K562 (cell line): ENCODE measurements at regions not wholly inside any gene's neighbourhood (a gene's known extent, or its start where the extent isn't known, plus 50 kb on each side); places are given as distances from the start of the nearest gene placed in this dataset.

Source experiments
- CTCF ChIP-seq, 3 experiments: IDR thresholded peaks in 2 of 3; conservative IDR thresholded peaks in 1 of 3; 2 replicates each; pipeline ENCODE4 v1.5.1; 2011 to 2012; ENCODE audit warnings: low read length in 3 of 3, mild to moderate bottlenecking in 3 of 3, control low read depth in 2 of 3, improper control_type of control experiment in 1 of 3, inconsistent platforms in 1 of 3, low read depth in 1 of 3, mixed read lengths in 1 of 3, moderate library complexity in 1 of 3; ENCODE audit not compliant: insufficient read depth in 2 of 3
- FOXJ3 ChIP-seq: sonication (generic); formaldehyde crosslinking; IDR thresholded peaks from 2 replicates; pipeline ENCODE4 v1.4.0; 2020; ENCODE audit warnings: mild to moderate bottlenecking, missing genetic modification reagents
- FOXK1 ChIP-seq: sonication (generic); formaldehyde crosslinking; IDR thresholded peaks from 2 replicates; pipeline ENCODE4 v1.8.0; 2022; ENCODE audit warnings: missing genetic modification reagents, mild to moderate bottlenecking, borderline replicate concordance
- HSF4 ChIP-seq: fragments of 250-450 bp; sonication (Bioruptor Pico); IDR thresholded peaks from 2 replicates; pipeline ENCODE4 v2.1.2; 2022; ENCODE audit warnings: mild to moderate bottlenecking, moderate library complexity, borderline replicate concordance
- MCM2 ChIP-seq: fragments of 450-650 bp; IDR thresholded peaks from 2 replicates; pipeline ENCODE4 v1.6.1; 2017; ENCODE audit warnings: low read depth, mild to moderate bottlenecking
- POLR2A ChIP-seq: fragments of 450-650 bp; conservative IDR thresholded peaks from 2 replicates; pipeline ENCODE4 v1.6.1; 2016
- SPI1 ChIP-seq: IDR thresholded peaks from 2 replicates; pipeline ENCODE4 v1.6.1; 2011; ENCODE audit warnings: low read depth, low read length, control low read depth, borderline replicate concordance
- U2AF1 ChIP-seq: fragments of 200-400 bp; formaldehyde crosslinking; optimal IDR thresholded peaks from 2 replicates; pipeline ENCODE3; 2017; ENCODE audit warnings: mild to moderate bottlenecking, low read depth, low read length, moderate library complexity
- YY1 ChIP-seq, 3 experiments: IDR thresholded peaks; 2 replicates each; pipeline ENCODE4 v1.6.1; 2011; ENCODE audit warnings: low read length in 2 of 3, mild to moderate bottlenecking in 2 of 3, moderate library complexity in 2 of 3, borderline replicate concordance in 1 of 3, control low read depth in 1 of 3, low read depth in 1 of 3; ENCODE audit not compliant: insufficient read depth in 3 of 3, insufficient replicate concordance in 2 of 3, control insufficient read depth in 1 of 3, insufficient read length in 1 of 3; ENCODE audit errors: extremely low read depth in 1 of 3
- ZFX ChIP-seq: sonication (generic); formaldehyde crosslinking; IDR thresholded peaks from 2 replicates; pipeline ENCODE4 v1.8.0; 2022; ENCODE audit warnings: mild to moderate bottlenecking, missing genetic modification reagents, moderate library complexity
- ZNF174 ChIP-seq: fragments of 250-450 bp; sonication (Bioruptor Pico); IDR thresholded peaks from 2 replicates; pipeline ENCODE4 v1.4.0; 2020; ENCODE audit warnings: mild to moderate bottlenecking
- TF ChIP-seq, protein P1 (sequence below): fragments of 250-450 bp; sonication (Bioruptor Pico); IDR thresholded peaks from 2 replicates; pipeline ENCODE4 v1.5.0; 2021

DNA sequence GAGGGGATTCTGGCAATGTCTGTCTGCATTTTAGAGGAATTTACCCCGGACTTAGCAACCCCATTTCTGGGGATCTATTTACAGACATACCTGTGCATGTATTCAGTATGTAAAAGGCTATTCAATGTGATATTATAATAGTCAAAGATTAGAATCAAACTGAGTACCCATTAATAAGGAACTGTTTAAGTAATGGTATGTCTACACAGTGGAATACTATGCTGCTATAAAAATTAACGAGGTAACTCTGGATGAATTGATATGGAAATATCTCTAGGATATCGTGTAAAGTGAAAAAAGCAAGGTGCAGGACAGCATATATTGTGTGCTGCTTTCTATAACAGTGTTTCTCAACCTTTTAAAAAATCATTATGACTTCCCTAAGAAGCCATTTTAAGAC, 186.9 kb downstream of the SEMA6A start:
- TF ChIP-seq YY1 (IDR thresholded peaks at IDR 0.05; ENCODE audit: borderline replicate concordance in 1 of 3, control insufficient read depth in 1 of 3, extremely low read depth in 1 of 3, insufficient read depth in 3 of 3, insufficient read length in 1 of 3, insufficient replicate concordance in 2 of 3, low read depth in 1 of 3, low read length in 2 of 3) (no peak), FOXK1 (CRISPR knock-in tag) (no peak), FOXJ3 (CRISPR knock-in tag) (no peak), ZNF174 (CRISPR knock-in tag) (no peak), HSF4 (CRISPR knock-in tag) (no peak), U2AF1 (no peak), POLR2A (no peak), ZFX (CRISPR knock-in tag) (no peak), MCM2 (no peak), SPI1 (no peak), CTCF (IDR thresholded peaks at IDR 0.05 in 2 of 3, conservative IDR thresholded peaks at IDR 0.05 in 1 of 3; ENCODE audit: insufficient read depth in 2 of 3, low read depth in 1 of 3, low read length in 3 of 3) (no peak)
- TF ChIP-seq, protein P1, sequence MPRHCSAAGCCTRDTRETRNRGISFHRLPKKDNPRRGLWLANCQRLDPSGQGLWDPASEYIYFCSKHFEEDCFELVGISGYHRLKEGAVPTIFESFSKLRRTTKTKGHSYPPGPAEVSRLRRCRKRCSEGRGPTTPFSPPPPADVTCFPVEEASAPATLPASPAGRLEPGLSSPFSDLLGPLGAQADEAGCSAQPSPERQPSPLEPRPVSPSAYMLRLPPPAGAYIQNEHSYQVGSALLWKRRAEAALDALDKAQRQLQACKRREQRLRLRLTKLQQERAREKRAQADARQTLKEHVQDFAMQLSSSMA (CRISPR knock-in tag): no peak
